ENCODE measurements at regions not wholly inside any gene's neighbourhood (a gene's known extent, or its start where the extent isn't known, plus 50 kb on each side); places are given as distances from the start of the nearest gene placed in this dataset.
"Not testable (repeated sequence)": the region's sequence is repeated elsewhere in the genome, so short reads cannot be mapped to it uniquely, and the experiment has no call there.

GRCh38 chr17:30717291-30718098 is 107.0 kb downstream of the CRLF3 start:
- no peak for TF ChIP-seq ZNF274 (IDR thresholded peaks at IDR 0.05; ENCODE audit: low read depth, low read length)
- H3K4me3 ChIP-seq (ENCODE audit: low read length), result no peak overlapping the region

GRCh38 chr17:30716461-30717290 is 107.8 kb downstream of the CRLF3 start:
- no peak for TF ChIP-seq ZNF274 (IDR thresholded peaks at IDR 0.05; ENCODE audit: low read depth, low read length)
- no peak overlapping the region for H3K4me3 ChIP-seq (ENCODE audit: low read length)

- not testable (repeated sequence) for H3K4me3 ChIP-seq (ENCODE audit: low read length)
Observed at GRCh38 chr17:30714825-30715622, 109.5 kb downstream of the CRLF3 start.

- H3K4me3 ChIP-seq (ENCODE audit: low read length), result not testable (repeated sequence)
Observed at GRCh38 chr17:30713805-30714204, 110.7 kb downstream of the CRLF3 start.

- H3K4me3 ChIP-seq (ENCODE audit: low read length), result not testable (repeated sequence)
Observed at GRCh38 chr17:30712859-30713258, 111.6 kb downstream of the CRLF3 start.

GRCh38 chr17:30711626-30712507 is 112.6 kb downstream of the CRLF3 start:
- not testable (repeated sequence) for H3K4me3 ChIP-seq (ENCODE audit: low read length)

GRCh38 chr17:30711176-30711575 is 113.3 kb downstream of the CRLF3 start:
- H3K4me3 ChIP-seq (ENCODE audit: low read length), result not testable (repeated sequence)

- H3K4me3 ChIP-seq (ENCODE audit: low read length), result peak overlapping the region; percentile 75; the same call in 1 of the 2 replicates
Observed at GRCh38 chr17:30710276-30711088, 114.0 kb downstream of the CRLF3 start.

- H3K4me3 ChIP-seq (ENCODE audit: low read length), result peak overlapping the region; percentile 75
Observed at GRCh38 chr17:30709561-30710275, 114.8 kb downstream of the CRLF3 start.

GRCh38 chr17:30709096-30709495 is 115.4 kb downstream of the CRLF3 start:
- H3K4me3 ChIP-seq (ENCODE audit: low read length), result peak overlapping the region; percentile 75

GRCh38 chr17:30708241-30709078 is 116.0 kb downstream of the CRLF3 start:
- peak overlapping the region; percentile 75 for H3K4me3 ChIP-seq (ENCODE audit: low read length)

- H3K4me3 ChIP-seq (ENCODE audit: low read length), result peak overlapping the region; percentile 75; the same call in 1 of the 2 replicates
Observed at GRCh38 chr17:30707724-30708240, 116.7 kb downstream of the CRLF3 start.

- not testable (repeated sequence) for H3K4me3 ChIP-seq (ENCODE audit: low read length)
Observed at GRCh38 chr17:30706461-30707335, 117.8 kb downstream of the CRLF3 start.

- H3K4me3 ChIP-seq (ENCODE audit: low read length), result not testable (repeated sequence)
Observed at GRCh38 chr17:30706004-30706403, 118.5 kb downstream of the CRLF3 start.

Measured in GM08714 (cell line).